CD4-positive, alpha-beta memory T cell (primary cell): ENCODE measurements at regions not wholly inside any gene's neighbourhood (a gene's known extent, or its start where the extent isn't known, plus 50 kb on each side); places are given as distances from the start of the nearest gene placed in this dataset.

Experiments
- CTCF ChIA-PET: fragments of 350-600 bp; sonication (Branson Sonifier 250); formaldehyde crosslinking; loops from one replicate; lab custom pipeline; 2021; ENCODE audit warnings: inconsistent platforms; ENCODE audit not compliant: partially characterized antibody; lab: Charles Lee
- POLR2A ChIA-PET: fragments of 350-600 bp; sonication (Branson Sonifier 250); formaldehyde crosslinking; loops from one replicate; lab custom pipeline; 2021; ENCODE audit not compliant: partially characterized antibody; lab: Charles Lee
- DNase-seq, 5 donors: peaks; one replicate each; pipeline versions ENCODE4 v3.0.0 to v3.0.0-alpha.2; 2020 to 2022; ENCODE audit warnings: mixed read lengths in 1 of 5
- H3K27ac ChIP-seq: one replicate; pipeline ENCODE4 v1.7.0; 2013; ENCODE audit warnings: low read depth, low read length
- H3K27me3 ChIP-seq: 2 replicates; pipeline ENCODE4 v1.7.0; 2013; ENCODE audit warnings: mild to moderate bottlenecking, low read length, moderate library complexity; ENCODE audit not compliant: insufficient read depth
- H3K36me3 ChIP-seq: 2 replicates; pipeline ENCODE4 v1.7.0; 2013; ENCODE audit warnings: mild to moderate bottlenecking, low read length, moderate library complexity; ENCODE audit not compliant: insufficient read depth
- H3K4me1 ChIP-seq: 2 replicates; pipeline ENCODE4 v1.7.0; 2013; ENCODE audit warnings: mild to moderate bottlenecking, low read length, moderate library complexity; ENCODE audit not compliant: insufficient read depth
- H3K4me3 ChIP-seq, 2 donors: one replicate each; pipeline ENCODE4 v1.7.0; 2013; ENCODE audit warnings: low read length in 2 of 2, mild to moderate bottlenecking in 1 of 2
- H3K9me3 ChIP-seq, 2 donors: one replicate each; pipeline ENCODE4 v1.7.0; 2013; ENCODE audit warnings: low read length in 2 of 2, control low read depth in 1 of 2; ENCODE audit not compliant: control insufficient read depth in 1 of 2
- H3K27ac Mint-ChIP-seq, 7 donors: one replicate each; pipeline ENCODE4 v1.8.0; 2020 to 2021; ENCODE audit warnings: mixed read lengths in 7 of 7, mild to moderate bottlenecking in 6 of 7, inconsistent platforms in 3 of 7, moderate library complexity in 3 of 7
- H3K27me3 Mint-ChIP-seq, 2 donors: one replicate each; pipeline ENCODE4 v1.8.0; 2020 to 2021; ENCODE audit warnings: mixed read lengths in 2 of 2
- H3K36me3 Mint-ChIP-seq, 2 donors: one replicate each; pipeline ENCODE4 v1.8.0; 2020 to 2021; ENCODE audit warnings: mixed read lengths in 2 of 2, inconsistent platforms in 1 of 2, mild to moderate bottlenecking in 1 of 2
- H3K4me1 Mint-ChIP-seq, 4 donors: one replicate each; pipeline ENCODE4 v1.8.0; 2020 to 2021; ENCODE audit warnings: mixed read lengths in 4 of 4, mild to moderate bottlenecking in 1 of 4
- H3K4me3 Mint-ChIP-seq, 8 donors: one replicate each; pipeline ENCODE4 v1.8.0; 2020 to 2021; ENCODE audit warnings: mixed read lengths in 8 of 8, mild to moderate bottlenecking in 7 of 8, moderate library complexity in 6 of 8, inconsistent platforms in 3 of 8
- H3K9me3 Mint-ChIP-seq, 8 donors: one replicate each; pipeline ENCODE4 v1.8.0; 2020 to 2021; ENCODE audit warnings: mixed read lengths in 8 of 8, mild to moderate bottlenecking in 5 of 8, inconsistent platforms in 3 of 8, moderate library complexity in 1 of 8
- intact Hi-C: fragments of 100-400 bp; cut with micrococcal nuclease; formaldehyde crosslinking; loops from one replicate; pipeline ENCODE4 v1.15.1; 2023

DNA sequence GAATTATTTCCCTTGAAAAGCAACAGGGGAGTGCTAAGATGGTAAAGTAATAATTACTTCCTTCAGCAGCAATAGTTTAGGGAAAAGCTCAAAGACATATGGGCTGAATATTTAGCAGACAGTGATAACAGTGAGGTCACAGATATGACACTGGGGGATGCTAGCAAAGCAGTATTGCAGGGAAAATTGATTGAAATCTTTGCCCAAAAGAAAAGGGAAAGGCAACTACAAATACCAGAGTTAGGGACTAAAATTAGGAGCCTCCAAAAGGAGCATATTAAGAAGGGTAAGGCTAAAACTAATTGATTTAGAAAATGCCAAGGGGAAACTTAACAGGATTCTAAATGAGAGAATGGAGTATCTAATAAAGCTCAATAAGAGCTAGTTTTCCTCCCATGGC lies 1191.3 kb upstream of the TENM3 start:
- no peaks in the 10 kb centered on the region for H3K4me1 Mint-ChIP-seq
- H3K4me3 Mint-ChIP-seq = no peak overlapping the region
- no peaks in the 10 kb centered on the region for H3K27me3 ChIP-seq
- ChIA-PET CTCF (no interaction called here), POLR2A (no interaction called here)
- no peak overlapping the region for H3K27ac Mint-ChIP-seq
- no peaks in the 10 kb centered on the region for H3K9me3 ChIP-seq
- no peaks in the 10 kb centered on the region for H3K4me1 ChIP-seq
- no peaks in the 10 kb centered on the region for H3K36me3 Mint-ChIP-seq
- H3K4me3 ChIP-seq = no peak overlapping the region
- H3K27ac ChIP-seq = no peak overlapping the region
- DNase-seq = no peak
- H3K36me3 ChIP-seq = no peaks in the 10 kb centered on the region
- intact Hi-C loops = no loop called here
- peaks cover 0 to 5% (median 0%) of the 10 kb centered on the region in 8 donors for H3K9me3 Mint-ChIP-seq
- H3K27me3 Mint-ChIP-seq = no peaks in the 10 kb centered on the region

DNA sequence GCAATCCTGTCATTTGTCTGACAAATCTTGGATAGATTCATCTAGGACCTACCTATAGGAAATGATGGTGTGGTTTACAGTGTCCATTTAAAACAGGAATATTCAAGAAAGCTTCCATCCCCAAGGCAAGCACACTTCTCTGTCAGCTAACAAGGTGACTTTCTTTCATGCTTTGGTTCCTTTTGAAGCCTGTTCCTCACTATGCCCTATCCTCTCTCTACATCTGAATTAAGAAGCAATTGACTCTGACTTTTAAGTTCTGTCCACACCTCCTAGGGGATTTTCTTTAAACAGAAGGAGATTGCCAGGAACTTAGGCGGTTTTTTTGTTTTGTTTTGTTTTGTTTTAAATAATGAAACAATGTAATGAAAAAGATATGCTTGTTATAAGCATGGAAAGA lies 1181.4 kb upstream of the TENM3 start:
- CTCF ChIA-PET = no interaction called here
- Histone ChIP-seq H3K27me3 (no peaks in the 10 kb centered on the region), H3K4me1 (no peaks in the 10 kb centered on the region), H3K36me3 (no peaks in the 10 kb centered on the region), H3K27ac (no peak overlapping the region), H3K4me3 (no peak overlapping the region), H3K9me3 (no peaks in the 10 kb centered on the region)
- H3K9me3 Mint-ChIP-seq = peaks cover 2 to 8% (median 4%) of the 10 kb centered on the region in 8 donors
- H3K27me3 Mint-ChIP-seq = no peaks in the 10 kb centered on the region
- DNase-seq = no peak
- intact Hi-C loops = no loop called here
- no peaks in the 10 kb centered on the region for H3K36me3 Mint-ChIP-seq
- no peak overlapping the region for H3K27ac Mint-ChIP-seq
- no peak overlapping the region for H3K4me3 Mint-ChIP-seq
- H3K4me1 Mint-ChIP-seq = no peaks in the 10 kb centered on the region
- POLR2A ChIA-PET = no interaction called here

DNA sequence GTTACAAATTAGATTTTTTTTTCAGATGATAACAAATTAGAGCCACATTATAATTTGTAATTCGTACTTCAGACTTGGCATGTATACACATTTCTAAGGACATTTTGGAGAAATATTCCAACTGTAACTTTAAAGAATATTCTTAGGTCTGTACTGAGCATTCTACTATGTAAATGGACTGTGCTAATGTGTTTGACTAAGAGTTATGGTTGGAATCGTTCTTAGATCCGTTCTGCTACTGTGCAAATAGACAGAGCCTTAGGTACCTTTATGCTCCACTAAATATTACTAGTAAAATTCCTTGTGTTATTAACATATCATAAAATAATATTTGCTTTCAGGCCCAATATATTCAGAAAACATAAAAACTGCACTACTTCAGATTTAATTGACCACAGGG lies 1180.0 kb upstream of the TENM3 start:
- no peak overlapping the region for H3K4me3 ChIP-seq
- no peak overlapping the region for H3K27ac ChIP-seq
- H3K9me3 Mint-ChIP-seq = peaks cover 0 to 12% (median 4%) of the 10 kb centered on the region in 8 donors
- no peak overlapping the region for H3K4me3 Mint-ChIP-seq
- no peaks in the 10 kb centered on the region for H3K36me3 Mint-ChIP-seq
- no peaks in the 10 kb centered on the region for H3K27me3 ChIP-seq
- H3K9me3 ChIP-seq = no peaks in the 10 kb centered on the region
- no peaks in the 10 kb centered on the region for H3K36me3 ChIP-seq
- no peaks in the 10 kb centered on the region for H3K4me1 Mint-ChIP-seq
- ChIA-PET CTCF (no interaction called here), POLR2A (no interaction called here)
- H3K27ac Mint-ChIP-seq = no peak overlapping the region
- H3K4me1 ChIP-seq = no peaks in the 10 kb centered on the region
- no peaks in the 10 kb centered on the region for H3K27me3 Mint-ChIP-seq
- DNase-seq = no peak
- intact Hi-C loops = no loop called here

DNA sequence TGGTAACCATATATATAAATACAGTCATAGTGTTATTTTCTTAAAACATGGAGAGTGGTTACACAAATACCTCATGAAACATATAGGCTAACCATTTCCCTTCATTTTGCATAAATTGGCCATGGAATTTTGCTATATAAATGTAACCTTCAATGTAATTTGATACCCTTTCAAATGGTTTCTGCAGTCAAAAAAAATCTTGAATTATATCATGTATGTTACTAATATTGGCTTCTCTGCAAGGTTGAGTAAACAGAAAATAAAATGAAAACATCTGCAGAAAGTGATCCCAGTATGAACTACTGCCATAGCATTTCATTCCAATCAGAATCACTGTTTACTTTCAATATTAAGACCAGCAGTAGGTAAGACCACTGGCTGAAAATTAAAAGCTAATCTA lies 1165.9 kb upstream of the TENM3 start:
- H3K27me3 Mint-ChIP-seq = no peaks in the 10 kb centered on the region
- no peak overlapping the region for H3K4me3 ChIP-seq
- H3K4me1 Mint-ChIP-seq = no peaks in the 10 kb centered on the region
- H3K27ac Mint-ChIP-seq = no peak overlapping the region
- no peaks in the 10 kb centered on the region for H3K9me3 ChIP-seq
- H3K27me3 ChIP-seq = no peaks in the 10 kb centered on the region
- intact Hi-C loops = no loop called here
- no peaks in the 10 kb centered on the region for H3K36me3 Mint-ChIP-seq
- H3K4me3 Mint-ChIP-seq = no peak overlapping the region
- CTCF ChIA-PET = no interaction called here
- POLR2A ChIA-PET = no interaction called here
- no peak overlapping the region for H3K27ac ChIP-seq
- H3K9me3 Mint-ChIP-seq = peaks cover 0 to 8% (median 0%) of the 10 kb centered on the region in 8 donors
- no peaks in the 10 kb centered on the region for H3K4me1 ChIP-seq
- H3K36me3 ChIP-seq = no peaks in the 10 kb centered on the region
- DNase-seq = no peak

DNA sequence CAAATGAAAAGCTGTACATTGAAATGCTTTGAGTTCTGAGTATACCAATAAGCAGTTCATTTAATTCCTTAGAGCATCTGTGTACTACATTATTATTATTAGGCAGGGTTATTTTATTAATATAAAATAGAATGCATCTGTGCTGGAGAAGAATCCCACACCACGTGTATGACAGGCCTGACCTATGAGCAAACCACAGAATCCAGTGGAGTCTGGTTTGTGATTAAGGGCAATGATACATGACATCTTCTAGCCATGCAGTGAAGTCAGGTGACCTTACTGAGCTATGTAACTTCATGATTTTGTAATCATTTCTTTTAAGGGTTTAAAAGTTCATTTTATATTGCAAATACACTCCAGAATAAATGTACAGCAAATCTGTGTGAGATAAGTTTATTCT lies 1165.0 kb upstream of the TENM3 start:
- no peaks in the 10 kb centered on the region for H3K27me3 Mint-ChIP-seq
- Histone ChIP-seq H3K9me3 (no peaks in the 10 kb centered on the region), H3K27ac (no peak overlapping the region), H3K36me3 (no peaks in the 10 kb centered on the region), H3K27me3 (no peaks in the 10 kb centered on the region), H3K4me3 (no peak overlapping the region), H3K4me1 (no peaks in the 10 kb centered on the region)
- intact Hi-C loops = no loop called here
- CTCF ChIA-PET = no interaction called here
- H3K4me1 Mint-ChIP-seq = no peaks in the 10 kb centered on the region
- POLR2A ChIA-PET = no interaction called here
- DNase-seq = no peak
- H3K27ac Mint-ChIP-seq = no peak overlapping the region
- peaks cover 0 to 8% (median 0%) of the 10 kb centered on the region in 8 donors for H3K9me3 Mint-ChIP-seq
- H3K4me3 Mint-ChIP-seq = no peak overlapping the region
- H3K36me3 Mint-ChIP-seq = no peaks in the 10 kb centered on the region

DNA sequence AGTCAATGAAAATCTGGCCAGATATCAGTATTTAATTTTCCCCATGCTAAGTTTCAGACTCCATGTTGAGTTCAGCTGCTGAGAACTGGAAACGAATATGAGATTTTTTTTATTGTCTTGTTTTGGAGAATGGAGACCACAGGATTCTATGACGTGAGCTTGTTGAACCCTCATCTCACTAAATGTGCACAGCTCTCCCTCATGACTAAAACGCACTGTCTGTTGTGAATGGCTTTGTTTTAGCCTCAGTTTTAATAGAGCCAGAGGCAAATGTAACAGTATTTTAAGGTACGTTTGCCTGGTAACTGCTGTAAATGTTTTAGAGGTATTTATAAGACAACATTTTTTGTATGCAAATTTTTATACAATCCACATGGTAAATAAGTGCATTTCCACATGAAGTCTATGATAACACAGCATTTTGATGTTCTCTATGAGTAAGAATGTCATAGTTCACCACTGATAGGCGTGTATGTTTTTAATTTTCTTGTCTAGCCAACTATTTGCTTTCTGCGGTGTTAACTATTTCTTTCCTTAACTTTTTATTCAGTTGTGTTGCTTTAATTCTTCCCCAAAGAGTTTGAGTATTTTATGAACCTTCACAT lies 1159.3 kb upstream of the TENM3 start:
- POLR2A ChIA-PET = no interaction called here
- Mint-ChIP-seq H3K36me3 (no peaks in the 10 kb centered on the region), H3K27me3 (no peaks in the 10 kb centered on the region), H3K4me3 (no peak overlapping the region), H3K27ac (no peak overlapping the region), H3K9me3 (peaks cover 0 to 4% (median 0%) of the 10 kb centered on the region in 8 donors), H3K4me1 (no peaks in the 10 kb centered on the region)
- intact Hi-C loops = no loop called here
- no peak for DNase-seq
- no peak overlapping the region for H3K27ac ChIP-seq
- H3K27me3 ChIP-seq = no peaks in the 10 kb centered on the region
- CTCF ChIA-PET = no interaction called here
- no peaks in the 10 kb centered on the region for H3K4me1 ChIP-seq
- H3K9me3 ChIP-seq = no peaks in the 10 kb centered on the region
- no peak overlapping the region for H3K4me3 ChIP-seq
- H3K36me3 ChIP-seq = no peaks in the 10 kb centered on the region

DNA sequence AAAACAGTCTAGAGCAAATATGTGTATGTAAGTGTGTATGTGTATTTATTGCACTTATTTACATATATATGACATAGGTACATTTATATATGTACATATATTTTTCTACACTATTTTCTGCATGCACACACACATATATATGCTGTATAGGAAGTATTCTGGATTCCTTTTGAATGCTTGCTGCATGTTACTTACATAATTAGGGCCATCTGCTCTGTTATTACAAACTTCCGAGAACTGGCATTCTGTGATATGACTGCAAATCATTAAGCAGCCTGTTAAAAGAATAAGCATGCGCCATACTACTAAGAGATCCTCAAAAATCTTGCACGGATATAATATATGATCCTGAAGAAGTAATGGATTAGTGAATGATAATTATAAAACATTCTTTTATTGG lies 1157.6 kb upstream of the TENM3 start:
- Histone ChIP-seq H3K27me3 (no peaks in the 10 kb centered on the region), H3K27ac (no peak overlapping the region), H3K9me3 (no peaks in the 10 kb centered on the region), H3K4me3 (no peak overlapping the region), H3K4me1 (no peaks in the 10 kb centered on the region), H3K36me3 (no peaks in the 10 kb centered on the region)
- intact Hi-C loops = no loop called here
- Mint-ChIP-seq H3K9me3 (peaks cover 0 to 5% (median 3%) of the 10 kb centered on the region in 8 donors), H3K4me1 (no peaks in the 10 kb centered on the region), H3K27ac (no peak overlapping the region), H3K27me3 (no peaks in the 10 kb centered on the region), H3K36me3 (no peaks in the 10 kb centered on the region), H3K4me3 (no peak overlapping the region)
- DNase-seq = no peak
- ChIA-PET POLR2A (no interaction called here), CTCF (no interaction called here)

DNA sequence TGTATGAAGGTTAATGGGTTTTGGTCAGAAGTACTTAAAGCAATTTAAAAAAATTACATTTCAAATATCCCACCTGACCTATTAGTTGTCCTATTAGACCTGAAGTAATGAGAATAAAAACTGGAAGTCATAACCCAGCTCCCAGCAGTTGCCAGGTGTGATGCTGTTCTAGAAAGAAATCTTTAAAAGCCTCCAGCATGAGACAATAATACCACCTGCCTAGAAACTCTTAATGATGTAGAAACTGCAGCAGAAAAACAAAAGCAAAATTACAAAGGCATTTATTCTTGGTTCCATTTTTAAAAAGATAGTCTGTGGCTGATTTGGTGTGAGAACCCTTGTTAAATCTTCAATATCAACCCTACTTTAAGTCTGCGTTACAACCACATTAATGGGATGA lies 1137.7 kb upstream of the TENM3 start:
- no peaks in the 10 kb centered on the region for H3K27me3 ChIP-seq
- CTCF ChIA-PET = no interaction called here
- no peaks in the 10 kb centered on the region for H3K4me1 ChIP-seq
- Mint-ChIP-seq H3K36me3 (no peaks in the 10 kb centered on the region), H3K9me3 (peaks cover 0 to 6% (median 3%) of the 10 kb centered on the region in 8 donors), H3K27me3 (no peaks in the 10 kb centered on the region), H3K4me3 (no peak overlapping the region), H3K27ac (no peak overlapping the region), H3K4me1 (no peaks in the 10 kb centered on the region)
- H3K36me3 ChIP-seq = no peaks in the 10 kb centered on the region
- POLR2A ChIA-PET = no interaction called here
- no peaks in the 10 kb centered on the region for H3K9me3 ChIP-seq
- H3K27ac ChIP-seq = no peak overlapping the region
- intact Hi-C loops = no loop called here
- H3K4me3 ChIP-seq = no peak overlapping the region
- no peak for DNase-seq
